Inferior parietal cortex (tissue), 1 donor: ENCODE measurements at regions not wholly inside any gene's neighbourhood (a gene's known extent, or its start where the extent isn't known, plus 50 kb on each side); places are given as distances from the start of the nearest gene placed in this dataset.

Experiments used
- DNase-seq: peaks from one replicate; pipeline ENCODE4 v3.0.0-alpha.2; 2016; ENCODE audit errors: extremely low spot score

- no peak for DNase-seq
These were observed 479.9 kb upstream of the TNP1 start for GRCh38 chr2:217339753-217340152.

- no peak for DNase-seq
These were observed 478.5 kb upstream of the TNP1 start for GRCh38 chr2:217338306-217338916.

- DNase-seq: no peak
These were observed 477.9 kb upstream of the TNP1 start for GRCh38 chr2:217337771-217338170.

- no peak for DNase-seq
These were observed 476.8 kb upstream of the TNP1 start for GRCh38 chr2:217336694-217337093.

- no peak for DNase-seq
These were observed 475.6 kb upstream of the TNP1 start for GRCh38 chr2:217335341-217335966.

GRCh38 chr2:217334561-217334960, 474.7 kb upstream of the TNP1 start:
- no peak for DNase-seq

GRCh38 chr2:217332866-217333265, 473.0 kb upstream of the TNP1 start:
- no peak for DNase-seq

- no peak for DNase-seq
These were observed 472.5 kb upstream of the TNP1 start for GRCh38 chr2:217332417-217332791.

- DNase-seq: no peak
These were observed 471.9 kb upstream of the TNP1 start for GRCh38 chr2:217331523-217332416.

GRCh38 chr2:217330647-217331046, 470.8 kb upstream of the TNP1 start:
- no peak for DNase-seq

GRCh38 chr2:217329023-217329431, 469.2 kb upstream of the TNP1 start:
- DNase-seq: no peak

GRCh38 chr2:217328622-217328978, 468.7 kb upstream of the TNP1 start:
- no peak for DNase-seq

- DNase-seq: no peak
These were observed 468.2 kb upstream of the TNP1 start for GRCh38 chr2:217327953-217328621.

GRCh38 chr2:217326238-217327022, 466.6 kb upstream of the TNP1 start:
- DNase-seq: no peak

GRCh38 chr2:217325816-217326215, 466.0 kb upstream of the TNP1 start:
- DNase-seq: no peak

GRCh38 chr2:217325251-217325650, 465.4 kb upstream of the TNP1 start:
- DNase-seq: no peak

GRCh38 chr2:217316743-217317142, 456.9 kb upstream of the TNP1 start:
- DNase-seq: no peak

GRCh38 chr2:217314021-217314460, 454.2 kb upstream of the TNP1 start:
- DNase-seq: no peak

GRCh38 chr2:217313386-217313785, 453.5 kb upstream of the TNP1 start:
- no peak for DNase-seq

- no peak for DNase-seq
These were observed 449.2 kb upstream of the TNP1 start for GRCh38 chr2:217309056-217309455.

- DNase-seq: no peak
These were observed 447.2 kb upstream of the TNP1 start for GRCh38 chr2:217307023-217307422.

- DNase-seq: no peak
These were observed 446.0 kb upstream of the TNP1 start for GRCh38 chr2:217305882-217306281.
